ENCODE measurements at regions not wholly inside any gene's neighbourhood (a gene's known extent, or its start where the extent isn't known, plus 50 kb on each side); places are given as distances from the start of the nearest gene placed in this dataset.

DNA sequence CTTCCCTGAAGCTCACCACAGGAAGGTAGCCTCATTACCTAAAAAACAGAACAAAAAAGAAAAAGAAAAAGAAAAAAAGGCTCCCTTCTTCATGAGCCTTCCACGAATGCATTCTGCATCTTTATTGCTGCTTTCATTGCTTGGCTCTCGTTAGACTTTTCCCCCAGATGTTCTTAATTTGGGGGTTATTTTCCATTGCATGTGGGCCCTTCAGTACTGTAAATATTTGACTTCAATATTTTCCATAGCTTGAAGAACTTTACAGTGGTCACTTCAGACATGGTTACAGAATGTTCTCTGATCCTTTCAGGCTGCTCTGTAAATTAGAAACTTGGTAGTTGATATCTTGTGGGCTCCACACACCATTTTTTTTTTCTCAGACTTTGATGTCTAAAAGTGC is 65.6 kb upstream of the COPS8 start:
- H3K27me3 ChIP-seq (ENCODE audit: control insufficient read depth, insufficient read depth, low read length) = peaks cover 10% of the 10 kb centered on the region
- peaks cover 3% of the 10 kb centered on the region for H3K4me1 ChIP-seq (ENCODE audit: control insufficient read depth, insufficient read depth, low read length)
- H3K4me2 ChIP-seq (ENCODE audit: low read length) = no peak overlapping the region
- H3K4me3 ChIP-seq (ENCODE audit: low read length) = no peak overlapping the region
- peaks cover 5% of the 10 kb centered on the region for H3K9me3 ChIP-seq (replicated peaks; ENCODE audit: low read length)
- no peak overlapping the region for H3K9ac ChIP-seq (ENCODE audit: low read depth, low read length)
- H3K36me3 ChIP-seq (ENCODE audit: insufficient read depth, low read length) = no peaks in the 10 kb centered on the region

DNA sequence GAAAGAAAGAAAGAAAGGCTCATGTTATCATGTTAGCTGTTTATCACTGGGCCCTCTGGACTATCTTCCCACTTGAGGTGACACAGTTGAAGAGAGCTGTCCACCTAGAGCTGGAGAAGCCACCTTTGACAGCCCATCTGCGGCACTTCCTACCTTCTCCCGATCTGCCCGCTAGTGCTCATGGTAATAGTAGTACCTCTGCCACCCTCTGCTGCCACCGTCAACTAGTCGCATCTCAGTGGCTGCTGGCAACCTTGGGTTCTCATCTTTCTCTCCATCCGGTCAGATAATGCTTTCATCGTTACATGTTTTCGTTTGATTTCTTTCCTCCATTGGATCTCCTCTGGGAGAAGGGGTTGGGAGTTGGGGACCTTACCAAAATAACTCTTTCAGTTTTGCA is 63.2 kb upstream of the COPS8 start:
- no peak overlapping the region for H3K9ac ChIP-seq (ENCODE audit: low read depth, low read length)
- peaks cover 10% of the 10 kb centered on the region for H3K4me1 ChIP-seq (ENCODE audit: control insufficient read depth, insufficient read depth, low read length)
- peaks cover 5% of the 10 kb centered on the region for H3K9me3 ChIP-seq (replicated peaks; ENCODE audit: low read length)
- H3K4me2 ChIP-seq (ENCODE audit: low read length) = no peak overlapping the region
- peaks cover 5% of the 10 kb centered on the region for H3K27me3 ChIP-seq (ENCODE audit: control insufficient read depth, insufficient read depth, low read length)
- H3K4me3 ChIP-seq (ENCODE audit: low read length) = no peak overlapping the region
- no peaks in the 10 kb centered on the region for H3K36me3 ChIP-seq (ENCODE audit: insufficient read depth, low read length)

DNA sequence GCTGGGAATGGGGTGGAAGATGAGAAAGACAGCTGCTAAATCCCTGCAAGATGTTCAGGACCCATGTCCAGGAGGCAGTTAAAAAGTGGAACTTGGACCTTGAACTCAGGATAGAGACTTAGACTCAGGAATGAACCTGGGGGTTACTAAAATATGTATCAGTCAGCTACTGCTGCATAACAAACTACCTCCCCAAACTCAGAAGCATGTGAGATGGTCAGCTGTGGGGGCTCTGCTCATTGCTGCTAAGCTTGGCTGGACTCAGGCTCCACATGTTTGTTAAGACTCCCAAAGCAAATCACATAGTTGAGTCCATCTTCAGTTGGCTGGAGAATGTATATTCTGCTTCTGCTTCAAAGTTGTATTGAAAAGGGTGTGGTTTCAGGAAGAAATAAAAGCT is 61.4 kb upstream of the COPS8 start:
- peaks cover 5% of the 10 kb centered on the region for H3K9me3 ChIP-seq (replicated peaks; ENCODE audit: low read length)
- no peak overlapping the region for H3K4me2 ChIP-seq (ENCODE audit: low read length)
- H3K27me3 ChIP-seq (ENCODE audit: control insufficient read depth, insufficient read depth, low read length) = no peaks in the 10 kb centered on the region

DNA sequence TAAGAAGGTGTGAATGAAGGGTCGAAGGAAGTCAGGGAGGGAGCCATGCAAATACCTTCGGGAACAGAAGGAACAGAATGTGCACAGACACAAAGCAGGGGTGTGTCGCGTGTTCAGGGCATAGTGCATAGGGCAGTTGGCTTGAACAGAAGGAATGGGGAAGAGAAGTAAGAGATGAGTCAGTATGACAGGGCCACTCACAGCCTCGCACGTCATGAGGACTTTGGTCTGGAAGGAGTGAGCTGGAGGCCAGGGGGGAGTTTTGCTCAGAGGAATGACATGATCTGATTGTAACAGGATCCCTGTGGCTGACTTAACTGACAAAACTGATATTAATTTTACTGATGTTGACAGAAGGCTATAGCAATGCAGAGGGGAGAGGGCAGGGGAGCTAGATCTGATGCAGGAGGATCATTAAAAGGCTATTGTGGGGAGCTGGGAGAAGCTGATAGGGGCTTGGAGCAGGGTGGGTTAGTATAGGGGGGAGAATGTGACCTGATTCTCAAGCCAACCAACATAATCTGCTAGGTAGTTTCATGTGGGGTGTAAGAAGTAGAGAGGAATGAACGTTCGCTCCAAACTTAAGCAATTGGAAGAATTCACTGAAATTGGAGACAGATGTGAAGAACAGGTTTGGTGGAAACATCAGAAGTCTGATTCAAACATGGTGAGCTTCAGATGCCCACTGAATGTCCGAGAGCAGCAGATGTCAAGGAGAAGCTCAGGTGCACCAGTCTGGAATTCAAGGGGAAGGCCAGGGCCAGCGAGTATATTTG is 60.4 kb upstream of the COPS8 start:
- Histone ChIP-seq H3K4me3 (ENCODE audit: low read length) (no peak overlapping the region), H3K36me3 (ENCODE audit: insufficient read depth, low read length) (no peaks in the 10 kb centered on the region)

More for the DNA sequence above, 61.4 kb upstream of the COPS8 start:
- peaks cover 10% of the 10 kb centered on the region for H3K4me1 ChIP-seq (ENCODE audit: control insufficient read depth, insufficient read depth, low read length)
- H3K9ac ChIP-seq (ENCODE audit: low read depth, low read length) = no peak overlapping the region
- no peak overlapping the region for H3K4me3 ChIP-seq (ENCODE audit: low read length)
- H3K36me3 ChIP-seq (ENCODE audit: insufficient read depth, low read length) = no peaks in the 10 kb centered on the region

DNA sequence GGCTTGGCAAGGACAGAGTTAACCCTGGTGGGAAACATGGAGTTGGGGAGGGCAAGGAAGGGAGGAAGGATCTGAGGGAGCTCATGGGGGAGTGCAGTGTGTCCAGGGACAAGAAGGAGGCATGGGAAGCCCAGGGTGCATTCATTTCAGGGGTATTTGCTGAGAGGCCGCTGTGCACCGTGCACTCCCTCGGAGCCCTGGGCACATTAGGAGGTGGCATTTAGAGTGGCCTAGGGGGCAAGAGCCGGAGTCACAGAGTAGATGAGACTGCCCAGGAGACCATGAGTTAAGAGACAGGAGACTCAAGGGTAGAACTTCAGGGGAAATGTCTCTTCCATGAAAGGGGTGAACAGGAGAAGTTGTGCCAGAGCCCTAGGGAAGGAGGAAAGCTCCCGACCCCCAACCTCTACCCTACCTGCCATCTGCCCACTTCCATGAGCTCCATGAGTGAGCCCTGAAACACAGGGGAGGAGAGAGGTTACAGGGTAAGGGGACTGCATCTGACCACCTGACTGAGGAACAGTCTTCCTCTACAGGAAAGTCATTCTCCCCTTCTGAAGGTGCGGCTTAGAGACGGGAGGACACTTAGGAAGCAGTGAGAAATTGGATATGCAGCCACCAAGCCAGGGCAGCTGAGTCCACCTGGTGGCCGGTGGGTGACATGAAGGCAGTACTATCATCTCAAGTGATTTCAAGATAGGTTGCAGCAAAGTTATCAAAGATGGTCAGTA is 58.5 kb upstream of the COPS8 start:
- H3K27me3 ChIP-seq (ENCODE audit: control insufficient read depth, insufficient read depth, low read length) = no peaks in the 10 kb centered on the region

More for the DNA sequence above, 60.4 kb upstream of the COPS8 start:
- Histone ChIP-seq H3K27me3 (ENCODE audit: control insufficient read depth, insufficient read depth, low read length) (no peaks in the 10 kb centered on the region), H3K9me3 (replicated peaks; ENCODE audit: low read length) (peaks cover 5% of the 10 kb centered on the region), H3K9ac (ENCODE audit: low read depth, low read length) (no peak overlapping the region), H3K4me1 (ENCODE audit: control insufficient read depth, insufficient read depth, low read length) (peaks cover 10% of the 10 kb centered on the region), H3K4me2 (ENCODE audit: low read length) (peak overlapping the region; percentile 28)

DNA sequence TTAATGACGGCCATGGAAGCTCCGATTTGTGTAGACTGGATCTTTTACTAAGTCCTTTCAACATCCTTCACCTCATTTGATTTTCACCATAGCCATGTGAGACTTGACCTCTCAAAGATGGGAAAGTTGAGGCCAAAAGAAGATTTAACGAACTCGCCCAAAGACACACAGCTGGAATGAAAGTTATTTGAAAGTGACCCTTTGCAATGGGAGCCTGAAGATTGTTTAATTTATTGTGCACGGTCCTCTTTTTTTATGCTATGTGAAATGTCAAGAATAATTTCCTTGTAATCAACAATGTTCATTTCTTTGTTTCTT is 58.0 kb upstream of the COPS8 start:
- Histone ChIP-seq H3K4me3 (ENCODE audit: low read length) (no peak overlapping the region), H3K9me3 (replicated peaks; ENCODE audit: low read length) (peaks cover 5% of the 10 kb centered on the region), H3K27me3 (ENCODE audit: control insufficient read depth, insufficient read depth, low read length) (no peaks in the 10 kb centered on the region), H3K9ac (ENCODE audit: low read depth, low read length) (no peak overlapping the region), H3K36me3 (ENCODE audit: insufficient read depth, low read length) (no peaks in the 10 kb centered on the region), H3K4me1 (ENCODE audit: control insufficient read depth, insufficient read depth, low read length) (peaks cover 10% of the 10 kb centered on the region), H3K4me2 (ENCODE audit: low read length) (no peak overlapping the region)

More for the DNA sequence above, 58.5 kb upstream of the COPS8 start:
- Histone ChIP-seq H3K4me3 (ENCODE audit: low read length) (no peak overlapping the region), H3K36me3 (ENCODE audit: insufficient read depth, low read length) (no peaks in the 10 kb centered on the region), H3K4me1 (ENCODE audit: control insufficient read depth, insufficient read depth, low read length) (peaks cover 10% of the 10 kb centered on the region), H3K4me2 (ENCODE audit: low read length) (no peak overlapping the region), H3K9me3 (replicated peaks; ENCODE audit: low read length) (peaks cover 5% of the 10 kb centered on the region), H3K9ac (ENCODE audit: low read depth, low read length) (no peak overlapping the region)

DNA sequence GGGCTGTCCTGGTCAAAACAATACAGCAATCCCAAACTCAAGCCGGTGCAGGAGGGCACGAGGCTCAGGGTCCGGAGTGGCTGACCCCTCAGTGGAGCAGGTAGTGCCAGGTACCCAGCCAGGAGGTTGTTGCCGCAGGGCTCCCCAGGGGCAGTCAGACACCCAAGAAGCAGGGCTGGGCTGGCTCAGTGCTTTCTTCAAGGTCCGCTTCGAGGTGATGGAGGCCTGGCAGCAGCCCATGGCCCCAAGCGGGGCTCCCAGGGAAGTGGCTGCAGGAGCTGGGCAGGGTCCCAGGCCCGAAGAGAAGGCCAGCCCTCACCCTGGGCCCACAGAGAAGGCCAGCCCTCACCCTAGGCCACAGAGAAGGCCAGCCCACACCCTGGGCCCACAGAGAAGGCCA is 55.3 kb upstream of the COPS8 start:
- H3K4me2 ChIP-seq (ENCODE audit: low read length) = no peak overlapping the region
- H3K4me3 ChIP-seq (ENCODE audit: low read length) = no peak overlapping the region
- H3K9me3 ChIP-seq (replicated peaks; ENCODE audit: low read length) = no peaks in the 10 kb centered on the region
- peaks cover 3% of the 10 kb centered on the region for H3K27me3 ChIP-seq (ENCODE audit: control insufficient read depth, insufficient read depth, low read length)
- H3K9ac ChIP-seq (ENCODE audit: low read depth, low read length) = no peak overlapping the region
- peaks cover 4% of the 10 kb centered on the region for H3K4me1 ChIP-seq (ENCODE audit: control insufficient read depth, insufficient read depth, low read length)
- no peaks in the 10 kb centered on the region for H3K36me3 ChIP-seq (ENCODE audit: insufficient read depth, low read length)

DNA sequence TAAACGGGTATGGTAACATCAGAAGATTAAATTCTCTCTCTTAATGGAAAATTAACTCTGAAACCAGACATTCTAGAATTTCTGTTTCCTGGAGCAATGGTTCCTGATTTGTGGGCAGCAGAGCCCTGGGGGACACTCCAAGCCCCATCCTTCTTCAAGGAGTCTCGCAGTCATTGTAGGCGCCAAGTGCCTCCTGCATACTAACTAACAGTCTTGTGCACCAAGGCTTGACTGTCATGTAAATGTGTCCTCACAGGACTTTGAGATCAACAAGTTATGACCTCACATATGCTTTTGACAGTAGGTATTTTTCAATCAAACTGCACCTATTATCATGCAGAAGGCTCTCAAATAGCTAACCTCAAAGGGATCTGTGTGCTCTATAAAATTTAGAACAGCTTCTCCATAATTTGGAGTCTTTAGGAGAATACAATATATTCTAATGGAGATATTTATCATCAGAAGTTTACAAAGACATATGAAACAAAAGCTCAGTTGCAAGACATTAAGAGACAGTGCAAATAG is 52.1 kb upstream of the COPS8 start:
- no peak overlapping the region for H3K4me3 ChIP-seq (ENCODE audit: low read length)
- no peak overlapping the region for H3K9ac ChIP-seq (ENCODE audit: low read depth, low read length)
- no peaks in the 10 kb centered on the region for H3K4me1 ChIP-seq (ENCODE audit: control insufficient read depth, insufficient read depth, low read length)
- H3K4me2 ChIP-seq (ENCODE audit: low read length) = no peak overlapping the region
- H3K27me3 ChIP-seq (ENCODE audit: control insufficient read depth, insufficient read depth, low read length) = peaks cover 3% of the 10 kb centered on the region
- H3K36me3 ChIP-seq (ENCODE audit: insufficient read depth, low read length) = no peaks in the 10 kb centered on the region
- H3K9me3 ChIP-seq (replicated peaks; ENCODE audit: low read length) = no peaks in the 10 kb centered on the region

DNA sequence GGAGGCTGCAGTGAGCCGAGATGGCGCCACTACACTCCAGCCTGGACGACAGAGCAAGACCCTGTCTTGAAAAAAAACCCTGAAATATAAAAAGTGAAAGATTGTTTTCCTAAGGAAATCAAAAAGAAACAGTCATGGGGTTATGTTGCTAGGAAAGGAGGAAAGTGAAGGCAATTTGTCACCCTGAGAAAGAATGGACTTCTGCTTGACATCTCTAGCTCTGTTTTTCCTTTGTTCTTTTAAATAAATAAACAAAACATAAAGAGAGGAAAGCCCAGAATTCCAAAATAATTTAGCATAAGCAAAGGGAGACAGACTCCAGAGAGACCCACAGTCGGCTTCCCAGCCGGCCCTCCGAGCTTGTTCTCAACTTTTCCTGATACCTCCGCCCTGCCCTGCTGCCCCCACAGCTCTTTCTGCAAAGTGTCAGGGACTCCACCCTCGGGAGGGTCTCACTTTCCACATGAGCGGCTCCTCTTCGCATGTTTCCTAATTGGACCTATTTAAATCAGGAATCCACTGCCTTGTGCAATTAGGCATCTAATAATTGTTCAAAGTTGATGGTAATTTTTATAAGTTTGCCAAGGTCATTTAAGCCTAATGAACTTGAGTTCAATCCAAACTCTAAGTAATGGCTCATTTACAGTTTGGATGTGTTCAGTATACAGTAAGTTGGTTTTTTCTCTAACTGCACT is 49.8 kb upstream of the COPS8 start:
- Histone ChIP-seq H3K4me3 (ENCODE audit: low read length) (no peak overlapping the region), H3K27me3 (ENCODE audit: control insufficient read depth, insufficient read depth, low read length) (peaks cover 3% of the 10 kb centered on the region), H3K4me2 (ENCODE audit: low read length) (no peak overlapping the region), H3K9ac (ENCODE audit: low read depth, low read length) (no peak overlapping the region), H3K9me3 (replicated peaks; ENCODE audit: low read length) (no peaks in the 10 kb centered on the region), H3K36me3 (ENCODE audit: insufficient read depth, low read length) (no peaks in the 10 kb centered on the region), H3K4me1 (ENCODE audit: control insufficient read depth, insufficient read depth, low read length) (no peaks in the 10 kb centered on the region)

Measured in skeletal muscle satellite cell (primary cell).